GM06990 (cell line): ENCODE measurements at regions not wholly inside any gene's neighbourhood (a gene's known extent, or its start where the extent isn't known, plus 50 kb on each side); places are given as distances from the start of the nearest gene placed in this dataset.
"Not testable (repeated sequence)": the region's sequence is repeated elsewhere in the genome, so short reads cannot be mapped to it uniquely, and the experiment has no call there.

Experiments
- DNase-seq: peaks from one replicate; pipeline ENCODE4 v3.0.0-alpha.2; 2011; ENCODE audit not compliant: insufficient read length; ENCODE audit errors: extremely low read depth
- H3K27me3 ChIP-seq: replicated peaks from 2 replicates; pipeline ENCODE4 v1.6.0; 2011; ENCODE audit warnings: low read length; ENCODE audit not compliant: control insufficient read depth, insufficient read depth
- H3K36me3 ChIP-seq: 2 replicates; pipeline ENCODE4 v1.5.1; 2011; ENCODE audit warnings: low read length; ENCODE audit not compliant: control insufficient read depth, insufficient read depth
- H3K4me3 ChIP-seq: replicated peaks from 2 replicates; pipeline ENCODE4 v1.5.1; 2011; ENCODE audit warnings: low read depth, mild to moderate bottlenecking, control low read depth, low read length
- TF ChIP-seq, protein P1 (sequence below): IDR thresholded peaks from 2 replicates; pipeline ENCODE4 v1.5.1; 2011; ENCODE audit warnings: low read length, control low read depth, mild to moderate bottlenecking, inconsistent platforms; ENCODE audit not compliant: insufficient read depth, poor library complexity, severe bottlenecking

DNA sequence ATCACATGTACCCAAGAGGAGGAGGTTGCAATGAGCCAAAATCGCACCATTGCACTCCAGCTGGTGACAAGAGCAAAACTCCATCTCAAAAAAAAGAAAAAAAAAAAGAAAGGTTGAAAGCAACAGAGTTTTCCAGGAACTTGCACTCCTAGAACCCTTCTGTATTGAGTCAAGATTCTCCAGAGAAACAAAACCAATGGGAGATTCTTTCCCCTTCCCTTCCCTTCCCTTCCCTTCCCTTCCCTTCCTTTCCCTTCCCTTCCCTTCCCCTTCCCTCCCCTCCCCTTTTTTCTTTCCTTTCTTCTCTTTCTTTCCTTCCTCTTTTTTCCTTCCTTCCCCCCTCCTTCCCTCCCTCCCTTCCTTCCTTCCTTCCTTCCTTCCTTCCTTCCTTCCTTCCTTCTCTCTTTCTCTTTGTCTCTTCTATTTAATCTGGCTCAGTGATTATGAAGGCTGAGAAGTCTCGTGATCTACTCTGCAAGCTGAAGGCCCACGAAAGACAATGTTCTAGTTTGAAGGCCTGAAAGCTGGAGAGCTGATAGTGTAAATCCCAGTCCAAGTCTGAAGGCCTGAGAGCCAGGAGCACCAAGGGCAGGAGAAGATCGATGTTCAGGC, 59.6 kb upstream of the CNTLN start:
- no peak for DNase-seq
- Histone ChIP-seq H3K36me3 (no peaks in the 10 kb centered on the region), H3K4me3 (no peak overlapping the region), H3K27me3 (no peaks in the 10 kb centered on the region)
- TF ChIP-seq, protein P1, sequence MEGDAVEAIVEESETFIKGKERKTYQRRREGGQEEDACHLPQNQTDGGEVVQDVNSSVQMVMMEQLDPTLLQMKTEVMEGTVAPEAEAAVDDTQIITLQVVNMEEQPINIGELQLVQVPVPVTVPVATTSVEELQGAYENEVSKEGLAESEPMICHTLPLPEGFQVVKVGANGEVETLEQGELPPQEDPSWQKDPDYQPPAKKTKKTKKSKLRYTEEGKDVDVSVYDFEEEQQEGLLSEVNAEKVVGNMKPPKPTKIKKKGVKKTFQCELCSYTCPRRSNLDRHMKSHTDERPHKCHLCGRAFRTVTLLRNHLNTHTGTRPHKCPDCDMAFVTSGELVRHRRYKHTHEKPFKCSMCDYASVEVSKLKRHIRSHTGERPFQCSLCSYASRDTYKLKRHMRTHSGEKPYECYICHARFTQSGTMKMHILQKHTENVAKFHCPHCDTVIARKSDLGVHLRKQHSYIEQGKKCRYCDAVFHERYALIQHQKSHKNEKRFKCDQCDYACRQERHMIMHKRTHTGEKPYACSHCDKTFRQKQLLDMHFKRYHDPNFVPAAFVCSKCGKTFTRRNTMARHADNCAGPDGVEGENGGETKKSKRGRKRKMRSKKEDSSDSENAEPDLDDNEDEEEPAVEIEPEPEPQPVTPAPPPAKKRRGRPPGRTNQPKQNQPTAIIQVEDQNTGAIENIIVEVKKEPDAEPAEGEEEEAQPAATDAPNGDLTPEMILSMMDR: no peak

DNA sequence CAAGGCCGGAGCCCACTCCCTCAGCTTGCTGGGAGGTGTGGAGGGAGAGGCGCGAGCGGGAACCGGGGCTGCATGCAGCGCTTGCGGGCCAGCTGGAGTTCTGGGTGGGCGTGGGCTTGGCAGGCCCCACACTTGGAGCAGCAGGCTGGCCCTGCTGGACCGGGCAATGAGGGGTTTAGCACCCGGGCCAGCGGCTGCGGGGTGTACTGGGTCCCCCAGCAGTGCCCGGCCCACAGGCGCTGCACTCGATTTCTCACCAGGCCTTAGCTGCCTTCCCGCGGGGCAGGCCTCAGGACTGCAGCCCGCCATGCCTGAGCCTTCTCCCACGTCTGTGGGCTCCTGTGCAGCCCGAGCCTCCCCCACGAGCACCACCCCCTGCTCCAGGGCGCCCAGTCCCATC, 62.3 kb upstream of the CNTLN start:
- not testable (repeated sequence) for DNase-seq, H3K4me3 ChIP-seq, H3K36me3 ChIP-seq, H3K27me3 ChIP-seq

DNA sequence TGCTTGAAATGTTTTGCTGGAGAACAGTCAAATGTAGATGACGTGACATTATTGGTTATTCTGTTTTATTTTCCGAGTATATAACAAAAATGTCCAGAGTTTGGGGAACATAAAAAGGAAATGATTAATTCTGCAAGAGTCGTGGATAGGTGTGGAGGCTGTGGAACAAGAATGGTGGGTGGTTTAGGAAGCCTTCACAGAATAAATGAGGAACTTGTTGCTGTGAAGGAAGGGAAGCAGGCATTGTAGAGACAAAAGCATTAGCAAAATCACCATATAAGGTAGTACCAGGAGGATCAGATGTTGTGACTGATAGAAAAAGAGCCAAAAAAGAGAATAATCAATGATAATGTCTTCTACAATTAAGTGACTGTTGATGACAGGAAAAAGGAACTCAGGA, 66.2 kb upstream of the CNTLN start:
- TF ChIP-seq, protein P1: no peak
- no peaks in the 10 kb centered on the region for H3K27me3 ChIP-seq
- DNase-seq: no peak

DNA sequence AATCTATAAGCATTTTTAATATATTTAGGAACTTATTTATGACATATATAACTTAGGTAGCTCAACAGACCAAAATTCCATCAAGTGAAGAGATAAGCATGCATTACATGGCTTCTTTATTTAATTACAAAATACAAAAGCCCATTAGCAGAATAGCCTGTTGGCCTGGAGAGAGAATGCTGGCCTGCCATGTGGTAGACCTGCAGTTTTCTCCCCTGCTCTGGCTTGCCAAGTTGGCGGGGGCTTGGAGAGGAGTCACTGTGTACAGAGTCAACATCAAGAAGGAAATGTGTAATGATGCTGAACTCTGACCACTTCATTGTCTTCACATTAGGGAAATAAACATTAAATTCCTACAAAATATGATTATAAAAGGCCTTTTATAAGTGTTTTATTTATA, 69.8 kb upstream of the CNTLN start:
- no peaks in the 10 kb centered on the region for H3K27me3 ChIP-seq
- TF ChIP-seq, protein P1: no peak
- H3K36me3 ChIP-seq: no peaks in the 10 kb centered on the region
- DNase-seq: no peak
- no peak overlapping the region for H3K4me3 ChIP-seq

More for the DNA sequence above, 66.2 kb upstream of the CNTLN start:
- Histone ChIP-seq H3K36me3 (no peaks in the 10 kb centered on the region), H3K4me3 (no peak overlapping the region)

DNA sequence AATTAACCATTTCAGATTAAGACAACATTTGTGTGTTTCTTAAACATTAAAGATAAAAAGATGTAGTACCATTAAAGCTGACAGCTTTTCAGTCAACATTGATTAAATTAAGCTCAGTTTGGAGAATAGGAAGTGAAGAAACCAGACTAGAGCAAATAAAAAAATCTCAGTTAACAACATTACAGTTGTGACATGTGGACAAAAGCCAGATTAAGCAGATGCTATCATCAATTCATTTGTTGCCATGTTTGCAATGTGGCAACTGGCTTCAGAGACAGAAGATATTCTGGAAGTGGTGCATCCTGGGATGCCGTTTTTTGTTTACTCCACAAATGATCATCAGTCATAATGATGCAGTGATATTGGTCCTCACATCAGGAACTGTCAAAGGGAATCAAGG, 70.3 kb upstream of the CNTLN start:
- no peak for DNase-seq
- H3K4me3 ChIP-seq: no peak overlapping the region
- TF ChIP-seq, protein P1: no peak
- no peaks in the 10 kb centered on the region for H3K36me3 ChIP-seq
- no peaks in the 10 kb centered on the region for H3K27me3 ChIP-seq

DNA sequence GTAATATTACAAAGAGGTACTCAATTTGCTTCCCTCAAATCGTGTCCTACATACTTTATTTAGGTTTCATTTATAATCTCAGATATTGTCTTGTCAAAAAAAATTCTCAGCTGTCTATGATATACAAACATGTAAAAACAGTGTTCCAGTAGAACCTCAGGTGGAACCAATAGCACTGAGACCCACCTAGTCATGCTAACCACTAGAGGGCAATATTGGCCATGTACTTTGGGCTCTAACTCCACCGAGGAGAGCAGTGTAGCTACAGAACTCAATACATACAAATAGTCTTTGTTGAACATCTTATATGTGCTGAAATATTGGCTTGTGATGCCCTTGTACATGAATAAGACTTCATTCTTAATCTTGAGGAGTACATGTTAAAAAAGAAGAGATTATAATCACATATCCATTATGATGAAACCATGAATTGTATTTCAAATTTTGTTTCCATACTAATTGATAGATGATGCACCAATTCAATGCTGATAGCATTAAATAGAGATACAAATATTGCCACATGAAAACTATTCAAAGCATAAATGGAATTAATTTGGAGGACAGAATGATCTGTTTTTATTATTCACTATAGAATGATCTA, 71.2 kb upstream of the CNTLN start:
- TF ChIP-seq, protein P1: peak; percentile 87
- Histone ChIP-seq H3K27me3 (no peaks in the 10 kb centered on the region), H3K4me3 (no peak overlapping the region), H3K36me3 (no peaks in the 10 kb centered on the region)
- DNase-seq: no peak
